GM20431 (cell line): ENCODE measurements at regions not wholly inside any gene's neighbourhood (a gene's known extent, or its start where the extent isn't known, plus 50 kb on each side); places are given as distances from the start of the nearest gene placed in this dataset.
"Not testable (repeated sequence)": the region's sequence is repeated elsewhere in the genome, so short reads cannot be mapped to it uniquely, and the experiment has no call there.

Experiments
- in situ Hi-C: fragments of 300-500 bp; cut with MseI, MboI; formaldehyde crosslinking; loops from one replicate; pipeline ENCODE4 v1.15.0; 2020; ENCODE audit warnings: low sequenced_read_pairs; ENCODE audit not compliant: unreplicated experiment

DNA sequence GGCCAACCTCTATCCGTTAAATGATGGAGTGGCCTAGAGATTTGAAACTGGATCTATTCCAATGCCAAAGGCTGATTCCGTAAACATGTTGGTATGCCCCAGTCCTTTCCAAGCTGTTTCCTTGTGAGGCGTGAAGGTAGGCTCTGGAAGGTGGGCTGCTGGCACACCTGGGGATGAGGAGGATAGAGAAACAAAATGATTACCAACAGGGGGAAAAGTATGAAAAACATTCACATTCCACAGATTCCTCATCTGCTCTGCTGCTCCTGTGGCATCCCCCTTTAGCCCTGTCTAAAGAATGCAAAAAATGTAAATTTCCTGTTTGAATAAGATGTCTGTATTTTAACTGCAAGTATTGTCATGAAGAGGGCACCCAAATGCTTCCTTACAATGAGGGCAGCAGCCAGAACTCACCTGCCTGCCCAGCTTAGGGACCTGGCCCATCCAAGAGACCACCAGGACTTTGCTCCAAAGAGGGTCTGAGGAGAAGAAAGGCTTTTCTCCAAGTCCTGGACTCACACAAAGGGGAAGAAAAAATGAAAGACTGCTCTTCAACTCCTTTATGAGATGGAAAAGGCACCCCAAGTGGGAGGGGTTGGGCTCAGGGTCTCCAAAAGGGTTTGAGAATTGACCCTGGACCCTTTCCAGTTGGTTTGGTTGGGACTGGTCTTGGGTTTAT, 132.3 kb upstream of the PELI1 start:
- in situ Hi-C loops = no loop called here

GRCh38 chr2:64277101-64277849, 133.1 kb upstream of the PELI1 start:
- in situ Hi-C loops = no loop called here

DNA sequence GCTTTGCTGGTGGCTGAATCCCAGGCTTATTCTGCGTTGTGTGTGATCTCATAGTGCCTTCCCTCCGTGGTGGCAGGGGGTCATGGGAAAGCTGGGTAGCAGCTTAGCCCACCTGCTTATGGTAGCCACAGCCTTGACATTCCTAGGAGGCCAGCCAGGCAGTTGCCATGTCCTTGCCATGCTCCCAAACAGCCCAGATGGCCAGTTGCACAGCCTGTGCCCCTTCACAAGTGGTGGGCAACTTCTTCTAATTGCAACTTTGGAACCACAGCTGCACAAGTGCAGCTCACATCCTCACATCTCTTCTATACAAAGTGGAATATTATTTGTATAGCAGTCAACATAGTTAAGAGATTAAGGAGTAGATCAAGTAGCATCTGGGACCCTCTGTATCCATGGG, 136.6 kb upstream of the PELI1 start:
- in situ Hi-C loops = not testable (repeated sequence)

- in situ Hi-C loops = no loop called here
These were observed 138.9 kb upstream of the PELI1 start for GRCh38 chr2:64283006-64283570.

DNA sequence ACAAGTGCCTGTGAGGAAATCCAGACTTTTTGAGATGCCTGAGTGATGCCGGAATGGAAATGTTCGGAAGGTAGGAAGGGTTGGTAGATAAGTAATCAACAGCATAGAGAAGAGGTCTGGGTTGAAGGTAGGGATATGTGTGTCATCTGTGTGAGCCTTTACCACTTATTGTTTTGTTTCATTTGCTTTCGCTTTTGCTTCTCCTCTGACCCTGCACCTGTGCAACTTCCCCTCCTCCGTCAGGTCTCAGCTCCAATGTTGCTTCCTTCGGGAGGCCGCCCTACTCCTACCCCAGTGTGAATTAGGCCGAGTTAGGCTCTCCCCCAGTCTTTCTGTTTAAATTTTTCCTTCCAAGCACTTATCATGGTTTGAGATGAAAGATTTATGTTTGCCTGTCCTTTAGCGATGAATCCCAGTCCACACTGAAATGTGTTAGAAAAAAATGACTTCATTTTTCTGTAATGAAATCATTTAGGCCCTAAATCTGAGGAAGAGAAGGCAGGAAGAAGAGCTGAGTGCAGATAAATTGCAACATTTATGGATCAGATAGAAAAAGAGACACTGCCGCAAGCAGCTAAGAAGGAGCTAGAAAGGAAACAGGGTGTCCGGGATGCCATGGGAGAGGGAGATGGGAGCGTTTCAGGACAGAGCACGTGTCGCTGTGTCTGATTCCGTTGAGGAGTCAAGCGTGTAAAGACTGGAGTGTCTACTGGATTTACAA, 139.6 kb upstream of the PELI1 start:
- in situ Hi-C loops = no loop called here

DNA sequence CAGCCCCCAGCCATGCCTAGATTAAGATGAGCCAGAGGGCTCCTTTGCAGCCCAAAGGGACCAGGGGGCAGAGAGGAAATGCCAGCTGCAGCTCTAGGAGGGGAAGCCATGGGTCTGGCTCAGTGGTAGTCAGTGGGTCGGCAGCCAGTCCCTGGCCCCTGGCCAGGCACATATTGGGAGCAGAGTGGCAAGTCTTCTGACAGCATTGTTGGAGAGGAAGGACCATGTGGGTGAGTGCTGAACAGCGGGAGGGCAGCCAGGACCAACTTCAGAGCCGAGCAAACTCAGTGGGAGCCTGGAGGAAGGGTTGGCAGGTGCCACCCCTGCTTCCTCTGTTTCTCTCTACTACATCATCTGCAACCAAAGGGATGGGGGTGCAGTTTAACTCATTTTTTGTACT, 140.5 kb upstream of the PELI1 start:
- in situ Hi-C loops = no loop called here

GRCh38 chr2:64287202-64287740, 143.1 kb upstream of the PELI1 start:
- in situ Hi-C loops = no loop called here

GRCh38 chr2:64288321-64289193, 144.3 kb upstream of the PELI1 start:
- in situ Hi-C loops = no loop called here

DNA sequence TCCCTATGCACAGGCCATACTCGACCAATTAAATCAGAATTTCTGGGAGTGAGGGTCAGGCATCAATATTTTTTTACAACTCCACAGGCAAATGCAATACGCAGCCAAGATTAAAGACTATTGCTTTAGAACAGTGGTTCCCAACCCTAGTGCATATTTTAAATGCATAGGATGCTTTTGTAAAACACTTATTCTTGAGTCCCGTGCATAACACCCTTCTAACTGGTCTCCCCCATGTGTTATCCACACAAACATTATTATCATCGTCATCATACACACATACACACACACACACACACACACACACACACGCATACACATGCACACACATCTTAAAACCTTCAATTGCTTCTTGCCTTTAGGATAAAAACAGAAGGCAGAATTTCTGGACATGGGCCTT, 145.0 kb upstream of the PELI1 start:
- in situ Hi-C loops = no loop called here

GRCh38 chr2:64289737-64290136, 145.5 kb upstream of the PELI1 start:
- in situ Hi-C loops = no loop called here

DNA sequence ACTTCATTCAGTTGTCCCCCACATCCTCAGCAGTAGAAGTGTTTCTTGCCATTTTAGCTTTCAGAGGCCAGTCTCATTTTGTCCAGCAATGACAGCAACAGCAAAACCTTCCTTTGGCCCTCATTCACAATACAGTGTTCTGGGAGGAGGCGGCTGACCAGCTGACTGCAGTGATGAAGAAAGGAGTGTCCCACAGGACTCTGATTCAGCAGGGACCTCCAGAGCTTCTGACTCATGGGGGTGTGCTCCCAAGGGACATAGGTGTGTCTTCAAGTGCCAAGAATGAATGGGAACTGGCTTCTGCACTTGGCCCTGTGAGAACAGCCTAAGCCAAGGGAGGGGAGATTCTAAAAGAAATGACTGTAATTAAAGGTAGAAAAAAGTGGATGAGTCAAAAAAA, 147.0 kb upstream of the PELI1 start:
- in situ Hi-C loops = no loop called here

DNA sequence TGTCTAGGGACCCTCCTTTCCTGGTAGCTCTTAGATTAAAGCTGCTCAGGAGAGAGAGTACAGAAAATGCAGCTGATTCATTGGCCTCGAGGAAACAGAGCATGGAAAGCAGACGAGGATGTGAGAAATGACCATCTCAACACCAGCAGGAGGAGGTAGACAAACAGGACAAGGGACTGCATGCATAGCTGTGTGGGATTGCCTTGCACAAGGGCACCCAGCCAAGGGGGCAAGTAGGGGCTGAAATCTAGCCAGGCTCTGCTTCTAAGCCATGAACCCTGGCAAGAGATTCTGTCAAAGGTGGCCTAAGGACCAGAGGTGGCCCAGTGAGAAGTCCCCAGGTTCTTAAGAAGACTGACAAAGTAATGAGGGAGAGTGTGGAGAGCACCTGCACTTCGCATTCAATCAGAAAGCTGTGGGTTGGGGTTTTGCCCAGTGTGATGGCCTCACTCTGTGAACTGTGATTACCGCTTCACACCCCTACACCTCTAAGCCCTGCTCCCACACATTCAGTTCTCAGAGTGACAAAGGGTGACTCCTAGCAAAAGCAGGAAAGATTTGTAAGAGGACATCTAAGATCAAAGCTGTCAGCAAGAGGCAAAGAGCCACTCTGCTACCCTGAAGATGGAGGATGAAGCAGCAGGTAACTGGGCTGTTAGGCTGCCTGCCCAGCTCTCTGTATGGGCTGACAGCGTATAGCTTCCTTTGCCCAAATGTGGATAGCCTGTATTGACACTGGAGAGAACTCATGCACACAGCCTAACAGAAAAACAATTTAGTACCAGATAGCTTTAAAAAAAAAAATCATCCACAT, 151.3 kb upstream of the PELI1 start:
- in situ Hi-C loops = no loop called here

DNA sequence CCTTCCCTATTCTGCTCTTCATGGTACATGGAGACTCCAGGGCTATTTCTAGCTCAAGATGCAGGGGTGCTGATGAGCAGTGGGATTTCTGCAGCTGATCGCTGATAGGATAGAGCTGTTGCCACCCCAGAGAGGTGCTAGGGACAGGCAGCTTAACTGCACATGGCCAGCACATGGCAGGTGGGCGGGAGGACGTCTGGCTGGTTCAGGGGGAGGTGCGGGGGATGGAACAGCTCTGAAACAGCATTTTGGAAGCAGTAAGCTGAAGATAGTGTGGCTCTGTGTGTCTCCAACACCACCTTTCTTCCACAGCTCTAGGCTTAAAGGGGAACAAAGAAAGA, 151.9 kb upstream of the PELI1 start:
- in situ Hi-C loops = no loop called here

DNA sequence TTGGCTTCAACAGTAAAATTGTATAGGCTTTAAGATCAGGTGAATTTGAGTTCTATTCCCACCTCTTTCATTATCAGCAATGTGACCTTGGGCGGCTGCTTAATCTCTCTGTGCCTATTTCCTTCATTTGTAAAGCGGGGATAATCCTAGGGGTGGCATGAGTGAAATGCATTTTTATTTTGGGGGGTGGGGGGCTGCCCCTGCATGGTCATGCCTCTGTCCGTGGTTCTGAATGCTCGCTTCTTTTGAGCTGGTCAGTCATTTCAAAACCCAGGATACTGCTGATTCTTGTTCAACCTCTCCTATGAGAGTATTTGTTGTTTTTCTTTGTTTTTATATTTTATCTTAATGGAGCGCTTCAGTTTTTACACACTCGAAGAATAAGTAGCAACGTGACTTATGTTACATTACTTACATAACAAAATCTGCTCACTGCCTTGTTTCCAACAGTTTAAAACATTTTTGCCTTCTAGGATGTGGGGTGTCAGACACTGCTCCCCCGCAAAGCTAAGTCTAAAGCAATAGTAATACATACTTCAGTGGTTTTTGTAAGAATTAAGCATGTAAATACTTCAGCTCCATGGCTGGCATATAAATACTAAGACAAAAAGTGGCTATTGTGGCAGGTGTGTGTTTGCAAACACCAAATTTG, 152.6 kb upstream of the PELI1 start:
- in situ Hi-C loops = no loop called here

DNA sequence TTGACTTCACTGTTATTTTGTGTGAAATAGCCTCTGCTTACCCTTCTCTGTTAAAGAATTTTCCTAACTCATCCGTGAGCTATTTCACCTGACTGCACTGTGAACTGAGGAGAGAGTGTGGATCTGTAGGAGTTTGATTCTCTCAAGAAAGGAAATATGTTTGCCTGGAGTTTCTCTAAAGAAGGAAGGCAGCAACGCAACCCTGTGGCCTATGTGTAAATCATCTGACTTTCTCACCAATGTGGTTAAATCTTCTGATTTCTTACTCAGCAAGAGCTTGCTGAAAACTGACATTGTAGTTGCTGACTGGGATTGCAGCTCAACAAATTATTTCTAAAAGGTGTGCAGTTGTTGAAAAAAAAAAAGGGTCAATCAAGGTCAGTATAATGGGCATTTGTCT, 153.9 kb upstream of the PELI1 start:
- in situ Hi-C loops = no loop called here

DNA sequence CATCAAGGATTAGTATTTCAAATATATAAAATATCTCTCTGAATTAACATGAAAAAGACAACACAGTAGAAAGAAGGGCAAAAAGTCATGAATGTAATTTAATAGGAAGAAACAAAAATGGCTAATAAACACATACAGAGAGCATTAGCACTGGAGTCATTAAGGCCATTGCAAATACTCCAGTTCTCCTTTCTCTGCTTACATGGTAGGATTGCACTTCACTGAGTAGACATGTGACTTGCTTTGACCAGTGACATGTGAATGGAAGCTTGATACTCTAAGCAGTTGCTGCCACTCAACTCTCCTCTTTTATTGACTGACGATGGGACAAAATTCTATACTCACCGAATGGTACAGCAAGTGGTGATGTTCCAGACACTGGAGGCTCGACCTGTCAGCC, 153.9 kb upstream of the LGALSL start:
- in situ Hi-C loops = no loop called here

- in situ Hi-C loops = no loop called here
These were observed 150.7 kb upstream of the LGALSL start for GRCh38 chr2:64303250-64303649.

- in situ Hi-C loops = no loop called here
These were observed 146.5 kb upstream of the LGALSL start for GRCh38 chr2:64307421-64307820.
